K562 (cell line): ENCODE measurements at regions not wholly inside any gene's neighbourhood (a gene's known extent, or its start where the extent isn't known, plus 50 kb on each side); places are given as distances from the start of the nearest gene placed in this dataset.

Source experiments
- ATF1 ChIP-seq, 2 experiments: fragments of 450-650 bp in 1 of 2; IDR thresholded peaks; 2 replicates each; pipeline ENCODE4 v1.6.1; 2016; ENCODE audit warnings: missing compliant biosample characterization in 1 of 2, missing genetic modification characterization in 1 of 2
- CREBBP ChIP-seq: IDR thresholded peaks from one replicate; pipeline ENCODE4 v1.6.1; 2012; ENCODE audit warnings: low read depth, mild to moderate bottlenecking, control low read depth, inconsistent platforms, low read length
- EZH2 ChIP-seq: IDR thresholded peaks from 2 replicates; pipeline ENCODE4 v1.6.1; 2012; ENCODE audit warnings: low read depth, mild to moderate bottlenecking, inconsistent platforms, low read length, borderline replicate concordance
- HNRNPUL1 ChIP-seq: fragments of 200-400 bp; formaldehyde crosslinking; IDR thresholded peaks from 2 replicates; pipeline ENCODE4 v1.6.1; 2017; ENCODE audit warnings: low read length
- NR2C2 ChIP-seq, 2 experiments: fragments of 200-800 bp in 1 of 2; sonication (Bioruptor generic) in 1 of 2; sonication (generic) in 1 of 2; formaldehyde crosslinking in 1 of 2; IDR thresholded peaks; 2 replicates each; pipeline versions ENCODE4 v1.6.1 to v1.8.0; 2016 to 2022; ENCODE audit warnings: mild to moderate bottlenecking in 1 of 2, missing compliant biosample characterization in 1 of 2, missing genetic modification characterization in 1 of 2, missing genetic modification reagents in 1 of 2
- SMARCC2 ChIP-seq: fragments of 450-650 bp; IDR thresholded peaks from 2 replicates; pipeline ENCODE4 v1.6.1; 2017; ENCODE audit warnings: antibody characterized with exemption, moderate library complexity, mild to moderate bottlenecking, low read depth
- TAL1 ChIP-seq: fragments of 450-650 bp; IDR thresholded peaks from 2 replicates; pipeline ENCODE4 v1.6.1; 2016; ENCODE audit warnings: mild to moderate bottlenecking
- ZNF174 ChIP-seq: fragments of 250-450 bp; sonication (Bioruptor Pico); IDR thresholded peaks from 2 replicates; pipeline ENCODE4 v1.4.0; 2020; ENCODE audit warnings: mild to moderate bottlenecking
- ZNF830 ChIP-seq: fragments of 250-450 bp; sonication (Bioruptor Pico); IDR thresholded peaks from 2 replicates; pipeline ENCODE4 v1.5.0; 2021; ENCODE audit warnings: mild to moderate bottlenecking
- TF ChIP-seq, protein P1 (sequence below): IDR thresholded peaks from 2 replicates; pipeline ENCODE4 v1.6.1; 2011; ENCODE audit warnings: borderline replicate concordance, low read depth, mild to moderate bottlenecking, moderate library complexity, low read length; ENCODE audit not compliant: insufficient read depth, poor library complexity, severe bottlenecking
- TF ChIP-seq, protein P2 (sequence below): fragments of 450-650 bp; IDR thresholded peaks from 2 replicates; pipeline ENCODE4 v1.6.1; 2014; ENCODE audit warnings: low read depth, mild to moderate bottlenecking, moderate library complexity, borderline replicate concordance
- TF ChIP-seq, protein P3 (sequence below): fragments of 450-650 bp; formaldehyde crosslinking; IDR thresholded peaks from 2 replicates; pipeline ENCODE4 v1.4.0; 2020; ENCODE audit warnings: mild to moderate bottlenecking, mixed read lengths

- TF ChIP-seq, protein P1, sequence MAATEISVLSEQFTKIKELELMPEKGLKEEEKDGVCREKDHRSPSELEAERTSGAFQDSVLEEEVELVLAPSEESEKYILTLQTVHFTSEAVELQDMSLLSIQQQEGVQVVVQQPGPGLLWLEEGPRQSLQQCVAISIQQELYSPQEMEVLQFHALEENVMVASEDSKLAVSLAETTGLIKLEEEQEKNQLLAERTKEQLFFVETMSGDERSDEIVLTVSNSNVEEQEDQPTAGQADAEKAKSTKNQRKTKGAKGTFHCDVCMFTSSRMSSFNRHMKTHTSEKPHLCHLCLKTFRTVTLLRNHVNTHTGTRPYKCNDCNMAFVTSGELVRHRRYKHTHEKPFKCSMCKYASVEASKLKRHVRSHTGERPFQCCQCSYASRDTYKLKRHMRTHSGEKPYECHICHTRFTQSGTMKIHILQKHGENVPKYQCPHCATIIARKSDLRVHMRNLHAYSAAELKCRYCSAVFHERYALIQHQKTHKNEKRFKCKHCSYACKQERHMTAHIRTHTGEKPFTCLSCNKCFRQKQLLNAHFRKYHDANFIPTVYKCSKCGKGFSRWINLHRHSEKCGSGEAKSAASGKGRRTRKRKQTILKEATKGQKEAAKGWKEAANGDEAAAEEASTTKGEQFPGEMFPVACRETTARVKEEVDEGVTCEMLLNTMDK = no peak
- TF ChIP-seq EZH2 = no peak
- TF ChIP-seq NR2C2 (CRISPR knock-in tag; IDR thresholded peaks at IDR 0.05) = no peak
- TF ChIP-seq NR2C2 (tag; IDR thresholded peaks at IDR 0.05) = peak; percentile 70
- TF ChIP-seq, protein P2, sequence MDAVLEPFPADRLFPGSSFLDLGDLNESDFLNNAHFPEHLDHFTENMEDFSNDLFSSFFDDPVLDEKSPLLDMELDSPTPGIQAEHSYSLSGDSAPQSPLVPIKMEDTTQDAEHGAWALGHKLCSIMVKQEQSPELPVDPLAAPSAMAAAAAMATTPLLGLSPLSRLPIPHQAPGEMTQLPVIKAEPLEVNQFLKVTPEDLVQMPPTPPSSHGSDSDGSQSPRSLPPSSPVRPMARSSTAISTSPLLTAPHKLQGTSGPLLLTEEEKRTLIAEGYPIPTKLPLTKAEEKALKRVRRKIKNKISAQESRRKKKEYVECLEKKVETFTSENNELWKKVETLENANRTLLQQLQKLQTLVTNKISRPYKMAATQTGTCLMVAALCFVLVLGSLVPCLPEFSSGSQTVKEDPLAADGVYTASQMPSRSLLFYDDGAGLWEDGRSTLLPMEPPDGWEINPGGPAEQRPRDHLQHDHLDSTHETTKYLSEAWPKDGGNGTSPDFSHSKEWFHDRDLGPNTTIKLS = no peak
- no peak for TF ChIP-seq ATF1 (CRISPR knock-in tag; IDR thresholded peaks at IDR 0.05)
- TF ChIP-seq ATF1 (tag; IDR thresholded peaks at IDR 0.05) = peak; percentile 65
- no peak for TF ChIP-seq HNRNPUL1
- no peak for TF ChIP-seq CREBBP
- TF ChIP-seq, protein P3, sequence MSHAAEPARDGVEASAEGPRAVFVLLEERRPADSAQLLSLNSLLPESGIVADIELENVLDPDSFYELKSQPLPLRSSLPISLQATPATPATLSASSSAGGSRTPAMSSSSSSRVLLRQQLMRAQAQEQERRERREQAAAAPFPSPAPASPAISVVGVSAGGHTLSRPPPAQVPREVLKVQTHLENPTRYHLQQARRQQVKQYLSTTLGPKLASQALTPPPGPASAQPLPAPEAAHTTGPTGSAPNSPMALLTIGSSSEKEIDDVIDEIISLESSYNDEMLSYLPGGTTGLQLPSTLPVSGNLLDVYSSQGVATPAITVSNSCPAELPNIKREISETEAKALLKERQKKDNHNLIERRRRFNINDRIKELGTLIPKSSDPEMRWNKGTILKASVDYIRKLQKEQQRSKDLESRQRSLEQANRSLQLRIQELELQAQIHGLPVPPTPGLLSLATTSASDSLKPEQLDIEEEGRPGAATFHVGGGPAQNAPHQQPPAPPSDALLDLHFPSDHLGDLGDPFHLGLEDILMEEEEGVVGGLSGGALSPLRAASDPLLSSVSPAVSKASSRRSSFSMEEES (CRISPR knock-in tag) = no peak
- no peak for TF ChIP-seq TAL1
- TF ChIP-seq ZNF174 = peak; percentile 63; the same call in 1 of the 2 replicates
- TF ChIP-seq ZNF830 (CRISPR knock-in tag) = no peak
- peak; percentile 26; the same call in 1 of the 2 replicates for TF ChIP-seq SMARCC2
These were observed 76.9 kb upstream of the EXOC1L start (continued) for GRCh38 chr4:55742655-55743202.
